GM12892 (cell line): ENCODE measurements at regions not wholly inside any gene's neighbourhood (a gene's known extent, or its start where the extent isn't known, plus 50 kb on each side); places are given as distances from the start of the nearest gene placed in this dataset.

ENCODE experiments used
- DNase-seq: peaks from one replicate; pipeline ENCODE4 v3.0.0; 2011; ENCODE audit not compliant: insufficient read length
- FAIRE-seq: peaks from 2 replicates; lab custom pipeline; 2011; peaks lifted over from hg19 to GRCh38; lab: Jason Lieb, UNC
- POLR2A ChIP-seq: IDR thresholded peaks from 2 replicates; pipeline ENCODE4 v1.6.1; 2011; ENCODE audit warnings: low read depth, low read length, control low read depth
- POLR2AphosphoS5 ChIP-seq: IDR thresholded peaks from 2 replicates; pipeline ENCODE4 v1.6.1; 2011; ENCODE audit warnings: low read depth, low read length, control low read depth
- TAF1 ChIP-seq: IDR thresholded peaks from 2 replicates; pipeline ENCODE4 v1.6.1; 2011; ENCODE audit warnings: low read depth, mild to moderate bottlenecking, control low read depth, low read length, borderline replicate concordance

DNA sequence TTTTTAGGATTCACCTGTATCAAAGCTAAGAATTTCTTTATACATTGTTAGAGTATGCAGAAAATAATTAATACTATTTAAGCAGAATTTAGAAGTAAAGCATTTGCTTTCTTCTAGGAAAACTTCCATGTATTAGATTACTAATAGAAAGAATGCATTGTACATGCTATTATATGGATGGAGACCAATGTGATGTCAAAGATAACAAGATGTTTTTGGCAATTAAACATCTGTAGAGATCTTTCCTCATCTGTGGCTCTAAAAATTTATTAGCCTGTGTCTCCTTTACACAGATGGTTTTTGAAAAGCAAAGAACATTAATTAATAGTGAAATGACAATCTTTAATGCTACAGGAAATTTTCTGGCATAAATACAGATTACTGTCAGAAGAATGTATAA, 198.4 kb upstream of the CCDC179 start:
- no peak for FAIRE-seq
- no peak for DNase-seq
- TF ChIP-seq POLR2A = no peak
- no peak for TF ChIP-seq POLR2AphosphoS5
- no peak for TF ChIP-seq TAF1

DNA sequence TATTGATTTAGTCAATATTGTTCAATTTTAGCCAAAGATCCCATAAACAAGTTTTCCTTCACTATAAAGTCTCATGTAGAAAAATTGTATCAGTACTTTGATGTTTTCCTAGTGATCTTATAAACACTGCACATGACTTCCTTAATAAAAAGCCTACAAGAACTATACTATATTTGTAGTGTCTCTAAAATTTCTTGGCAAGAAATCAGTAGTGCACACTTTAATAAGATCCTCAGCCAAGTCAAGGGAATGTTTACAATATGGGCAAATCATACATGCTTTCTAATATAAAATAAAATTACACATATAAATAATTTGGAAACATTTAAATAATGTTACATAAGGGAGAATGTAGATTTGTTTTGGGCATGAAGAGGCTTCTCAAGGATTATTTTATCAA, 203.0 kb upstream of the CCDC179 start:
- TF ChIP-seq POLR2A (no peak), POLR2AphosphoS5 (no peak)
- FAIRE-seq = no peak

DNA sequence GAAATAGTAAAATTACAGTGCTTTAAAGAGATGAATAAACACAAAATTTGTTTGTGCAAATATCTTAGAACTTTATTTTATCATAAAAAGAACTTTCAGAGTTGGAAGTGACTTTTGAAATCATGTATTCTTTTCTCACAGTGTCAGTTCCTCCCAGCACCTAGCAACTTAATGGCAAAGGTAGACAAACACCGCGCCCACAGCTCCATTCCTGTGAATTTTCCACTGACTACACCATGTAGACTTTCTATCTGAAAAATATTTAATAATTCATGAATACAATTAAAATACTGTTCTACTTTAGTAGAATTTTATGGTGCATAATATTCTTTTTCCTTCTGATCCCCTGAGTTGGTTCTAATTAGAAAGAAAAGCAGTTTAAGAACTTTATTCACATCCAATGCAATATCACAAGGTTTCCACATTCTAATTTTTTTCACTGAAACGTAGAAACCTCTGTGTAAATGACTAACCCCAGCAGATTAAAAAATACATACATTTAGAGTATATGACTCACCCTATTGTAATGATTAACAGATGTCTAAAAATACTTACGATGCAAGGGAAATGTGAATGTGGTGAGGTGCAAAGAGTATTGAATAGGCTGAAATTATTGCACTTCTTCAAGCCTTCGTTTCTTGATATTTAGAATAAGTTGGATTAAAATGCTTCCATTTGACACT, 218.2 kb upstream of the CCDC179 start:
- TF ChIP-seq POLR2AphosphoS5 (no peak), TAF1 (no peak), POLR2A (no peak)
- FAIRE-seq = no peak
- DNase-seq = no peak

More for the DNA sequence above, 203.0 kb upstream of the CCDC179 start:
- no peak for DNase-seq

DNA sequence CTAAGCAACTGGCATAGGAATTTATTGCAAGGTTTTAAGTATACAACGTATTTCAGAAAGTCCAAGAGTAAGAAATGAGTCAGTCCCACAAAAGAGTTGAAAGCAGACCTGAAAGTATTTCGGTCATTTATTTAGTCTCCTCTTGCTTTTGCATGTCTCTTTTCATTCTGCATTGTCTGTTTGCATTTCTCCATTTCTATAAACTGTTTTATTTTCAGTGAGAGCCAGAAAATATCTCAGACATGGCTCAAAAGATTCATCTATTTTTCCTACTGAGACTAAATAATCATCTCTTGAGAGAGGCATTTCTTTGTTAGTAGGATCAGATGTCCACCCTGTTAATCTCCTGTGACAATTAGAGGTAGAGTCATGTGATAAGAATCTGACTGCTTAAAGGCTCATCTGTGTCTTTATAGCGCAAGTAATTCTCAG, 219.1 kb upstream of the CCDC179 start:
- DNase-seq (no peak), FAIRE-seq (no peak)
- TF ChIP-seq POLR2AphosphoS5 = no peak
- TF ChIP-seq TAF1 = no peak
- TF ChIP-seq POLR2A = no peak

DNA sequence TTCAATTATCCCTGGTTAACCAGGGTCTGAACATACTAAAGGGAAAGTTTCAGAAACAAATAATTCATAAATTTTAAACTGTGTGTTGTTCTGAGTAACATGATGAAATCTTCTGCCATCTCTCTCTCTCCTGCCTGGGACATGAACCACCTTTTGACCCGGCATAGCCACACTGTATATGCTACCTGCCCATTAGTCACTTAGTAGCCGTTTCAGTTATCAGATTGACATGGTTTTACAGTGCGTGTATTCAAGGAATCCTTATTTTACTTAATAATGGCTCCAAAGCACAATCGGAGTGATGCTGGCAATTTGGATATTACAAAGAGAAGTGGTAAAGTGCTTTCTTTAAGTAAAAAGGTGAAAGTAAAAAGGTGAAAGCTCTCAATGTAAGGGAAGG, 227.1 kb upstream of the CCDC179 start:
- DNase-seq = no peak
- TF ChIP-seq POLR2A (no peak), POLR2AphosphoS5 (no peak), TAF1 (no peak)

DNA sequence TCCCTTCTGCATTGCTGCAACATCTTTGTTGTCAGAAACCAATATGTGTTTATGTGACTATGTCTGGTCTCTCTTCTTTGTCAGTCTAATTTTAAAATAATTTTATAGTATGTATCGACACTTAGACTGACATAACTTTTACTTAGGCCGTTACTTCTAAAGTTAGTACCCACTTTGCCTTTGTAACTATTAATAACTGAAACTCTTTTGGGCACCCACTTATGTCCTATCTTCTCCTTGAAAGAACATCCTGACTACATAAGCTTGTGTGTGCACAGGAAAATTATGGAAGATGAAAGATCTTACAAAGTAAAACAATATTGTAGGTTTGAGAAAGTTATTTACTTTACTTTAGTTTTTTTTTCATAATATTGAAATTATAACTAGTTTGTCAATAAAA, 230.4 kb upstream of the CCDC179 start:
- no peak for DNase-seq
- TF ChIP-seq POLR2A (no peak), POLR2AphosphoS5 (no peak), TAF1 (no peak)
- FAIRE-seq = no peak

More for the DNA sequence above, 227.1 kb upstream of the CCDC179 start:
- FAIRE-seq = no peak

DNA sequence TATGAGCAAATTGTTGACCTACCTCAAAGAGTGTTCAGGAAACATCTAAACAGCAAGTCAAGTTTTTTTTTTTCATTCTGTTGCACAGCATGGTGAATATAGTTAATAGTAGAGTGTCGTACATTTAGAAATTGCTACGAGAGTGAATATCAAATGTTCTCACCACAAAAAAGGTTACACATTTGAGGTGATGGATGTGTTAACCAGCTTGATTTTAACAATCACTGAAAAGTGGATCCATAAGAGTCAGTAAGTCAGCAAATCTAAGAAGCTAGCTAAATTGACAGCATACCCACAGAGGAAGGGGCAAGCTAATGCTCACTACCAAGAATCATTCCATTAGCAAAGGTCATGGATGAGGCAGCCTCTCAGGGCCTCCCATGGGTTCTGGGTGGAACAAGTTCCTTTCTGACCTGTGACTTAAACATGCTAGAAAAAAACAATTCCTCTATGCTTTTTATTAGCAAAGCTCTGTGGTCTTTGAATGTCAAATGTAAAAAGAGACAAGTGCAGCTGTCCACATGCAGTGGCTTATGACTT, 235.4 kb upstream of the CCDC179 start:
- TF ChIP-seq POLR2AphosphoS5 = no peak
- TF ChIP-seq POLR2A = no peak
- DNase-seq (no peak), FAIRE-seq (no peak)

DNA sequence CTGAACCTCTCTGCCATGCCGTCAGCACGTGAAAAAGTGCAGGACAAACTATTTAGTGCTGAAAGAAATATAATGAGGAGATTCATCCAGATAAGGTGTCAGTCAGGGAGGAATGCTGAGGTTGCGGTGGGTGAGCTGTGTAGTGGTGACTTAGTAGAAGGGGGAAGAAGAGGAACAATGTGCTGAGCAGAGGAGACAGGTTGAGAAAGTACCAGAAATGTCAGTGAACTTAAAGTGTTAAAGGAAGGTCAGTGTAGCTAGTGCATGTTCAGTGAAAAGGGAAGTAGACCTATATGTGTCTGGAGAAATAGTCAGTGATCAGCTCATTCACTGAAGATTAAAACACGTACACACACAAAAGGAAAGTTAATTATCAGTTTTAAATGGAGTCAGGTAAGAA, 237.6 kb upstream of the CCDC179 start:
- TF ChIP-seq TAF1 (no peak), POLR2AphosphoS5 (no peak), POLR2A (no peak)
- DNase-seq (no peak), FAIRE-seq (peak; percentile 40)

DNA sequence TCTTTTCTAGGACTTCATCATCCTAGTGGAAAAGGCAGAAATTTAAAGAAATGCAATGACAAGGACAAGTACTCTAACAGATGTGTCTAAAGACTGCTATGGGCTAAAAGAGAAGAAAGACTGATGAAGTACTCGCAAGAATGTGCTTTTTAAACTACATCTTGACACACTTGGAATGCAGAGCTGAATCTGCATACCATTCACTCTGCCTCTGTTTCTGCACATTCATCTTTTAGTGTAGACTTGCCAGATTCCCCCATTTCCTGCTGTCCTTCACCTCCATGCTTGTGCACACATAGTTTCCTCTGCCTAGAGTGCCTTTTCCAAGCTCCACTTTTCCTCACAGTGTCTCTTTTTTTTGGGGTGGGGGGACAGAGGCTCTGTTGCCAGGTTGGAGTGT, 239.0 kb upstream of the CCDC179 start:
- no peak for TF ChIP-seq TAF1
- TF ChIP-seq POLR2AphosphoS5 = no peak
- TF ChIP-seq POLR2A = no peak
- FAIRE-seq (no peak), DNase-seq (no peak)

DNA sequence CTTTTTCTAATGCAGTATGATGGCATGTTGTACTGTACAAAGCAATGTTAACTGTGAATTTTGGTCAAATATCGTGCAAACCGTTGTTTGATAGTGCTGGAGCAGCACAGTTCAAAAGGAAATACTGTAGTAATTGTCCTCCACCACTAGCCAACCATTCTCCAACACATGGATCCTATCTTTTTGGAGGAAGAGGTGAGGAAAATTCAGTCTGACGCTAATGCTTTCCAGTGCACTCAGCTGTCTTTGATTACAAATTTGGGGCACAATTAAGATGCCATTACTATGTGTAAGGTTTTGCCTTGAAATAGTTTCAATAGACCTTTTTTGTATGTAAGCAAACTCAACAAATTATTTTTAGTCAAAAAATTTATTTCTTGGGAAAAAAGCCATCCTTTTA, 240.5 kb upstream of the CCDC179 start:
- no peak for FAIRE-seq
- DNase-seq = no peak
- no peak for TF ChIP-seq POLR2AphosphoS5
- TF ChIP-seq POLR2A = no peak
- TF ChIP-seq TAF1 = no peak

DNA sequence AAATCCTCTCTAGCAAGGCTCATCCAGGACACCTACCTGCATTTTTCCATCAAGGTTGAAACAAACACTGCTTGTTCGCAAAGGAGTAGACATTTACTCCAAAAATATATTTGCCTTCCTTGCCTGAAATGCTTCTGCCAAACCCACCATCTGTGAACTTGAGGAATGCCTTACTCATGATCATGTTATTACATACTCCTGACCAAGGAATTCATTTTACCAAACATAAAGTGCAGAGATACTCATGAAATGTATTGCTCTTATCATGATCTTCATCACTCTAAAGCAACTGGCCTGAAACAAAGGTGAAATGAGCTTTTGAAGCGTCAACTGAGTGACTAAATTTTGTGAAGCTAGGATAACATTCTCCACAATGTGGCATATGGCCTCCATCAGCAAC, 243.1 kb upstream of the CCDC179 start:
- no peak for TF ChIP-seq POLR2A
- TF ChIP-seq TAF1 = no peak
- no peak for TF ChIP-seq POLR2AphosphoS5
- DNase-seq (no peak), FAIRE-seq (no peak)

DNA sequence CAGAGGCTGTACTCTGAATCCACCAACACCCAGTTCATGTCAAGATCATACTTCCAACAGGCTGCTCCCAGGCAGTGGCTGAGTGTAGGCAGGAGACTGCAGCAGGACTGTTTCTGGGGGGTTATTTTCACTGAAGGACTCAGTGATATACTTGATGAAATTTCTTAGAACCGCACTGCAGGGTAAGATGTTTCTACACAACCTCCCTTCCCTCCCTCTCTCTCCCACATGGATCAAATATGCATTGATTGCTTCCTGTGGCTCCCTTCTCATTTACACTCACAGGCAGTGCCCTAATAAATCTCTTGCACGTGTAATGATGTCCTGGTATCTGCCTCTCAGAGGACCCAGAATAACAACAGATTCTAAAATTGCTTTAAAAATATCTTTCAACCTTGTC, 251.3 kb upstream of the CCDC179 start:
- DNase-seq = no peak
- no peak for FAIRE-seq
- TF ChIP-seq TAF1 (no peak), POLR2AphosphoS5 (no peak), POLR2A (no peak)

DNA sequence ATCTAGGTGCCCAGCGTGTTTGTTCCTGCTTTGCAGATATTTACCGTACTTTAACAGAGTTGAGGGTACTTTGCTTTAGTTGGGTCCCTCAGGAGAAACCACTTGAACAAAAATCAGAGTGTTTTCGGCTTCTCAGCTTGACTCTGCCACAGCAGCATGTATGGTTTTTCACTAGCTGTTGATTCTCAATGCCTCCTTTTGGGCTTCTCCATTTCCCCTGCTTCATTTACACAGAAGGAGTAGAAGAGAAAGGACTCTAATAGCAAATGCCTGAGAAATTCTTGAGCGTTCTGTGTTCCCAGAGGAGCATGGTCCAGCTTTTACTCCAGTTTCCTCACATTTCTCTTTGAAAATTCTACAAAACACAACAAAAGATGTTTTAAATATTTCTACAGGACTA, 252.1 kb upstream of the CCDC179 start:
- TF ChIP-seq TAF1 = no peak
- TF ChIP-seq POLR2A = no peak
- TF ChIP-seq POLR2AphosphoS5 = no peak
- DNase-seq = no peak
- FAIRE-seq = no peak
